NCI-H1436 (cell line): ENCODE measurements at regions not wholly inside any gene's neighbourhood (a gene's known extent, or its start where the extent isn't known, plus 50 kb on each side); places are given as distances from the start of the nearest gene placed in this dataset.

ENCODE experiments used
- DNase-seq: peaks from one replicate; lab custom pipeline; 2025; lab: John Stamatoyannopoulos, UW

GRCh38 chr14:40903709-40904108 lies 703.0 kb upstream of the LRFN5 start:
- no peak for DNase-seq

GRCh38 chr14:40899435-40899834 lies 707.2 kb upstream of the LRFN5 start:
- no peak for DNase-seq

- no peak for DNase-seq
These were observed 711.8 kb upstream of the LRFN5 start for GRCh38 chr14:40894846-40895245.

GRCh38 chr14:40889126-40889525 lies 717.5 kb upstream of the LRFN5 start:
- DNase-seq: no peak

GRCh38 chr14:40887912-40888311 lies 718.8 kb upstream of the LRFN5 start:
- no peak for DNase-seq

- DNase-seq: no peak
These were observed 736.4 kb upstream of the LRFN5 start for GRCh38 chr14:40870252-40870651.

GRCh38 chr14:40859055-40859454 lies 747.6 kb upstream of the LRFN5 start:
- DNase-seq: no peak

GRCh38 chr14:40855343-40855742 lies 751.3 kb upstream of the LRFN5 start:
- no peak for DNase-seq

- no peak for DNase-seq
These were observed 756.5 kb upstream of the LRFN5 start for GRCh38 chr14:40850191-40850590.

- DNase-seq: no peak
These were observed 759.2 kb upstream of the LRFN5 start for GRCh38 chr14:40847480-40847879.

GRCh38 chr14:40842816-40843215 lies 763.9 kb upstream of the LRFN5 start:
- DNase-seq: no peak

- no peak for DNase-seq
These were observed 764.8 kb upstream of the LRFN5 start for GRCh38 chr14:40841886-40842285.

- DNase-seq: no peak
These were observed 768.1 kb upstream of the LRFN5 start for GRCh38 chr14:40838601-40839000.

GRCh38 chr14:40806471-40806870 lies 800.2 kb upstream of the LRFN5 start:
- DNase-seq: no peak

- DNase-seq: no peak
These were observed 810.5 kb upstream of the LRFN5 start for GRCh38 chr14:40796168-40796567.

GRCh38 chr14:40784860-40785259 lies 821.8 kb upstream of the LRFN5 start:
- no peak for DNase-seq

- DNase-seq: no peak
These were observed 844.0 kb upstream of the LRFN5 start for GRCh38 chr14:40762685-40763084.

GRCh38 chr14:40762177-40762576 lies 844.5 kb upstream of the LRFN5 start:
- DNase-seq: no peak

- DNase-seq: no peak
These were observed 846.0 kb upstream of the LRFN5 start for GRCh38 chr14:40760704-40761103.

GRCh38 chr14:40758076-40758475 lies 848.6 kb upstream of the LRFN5 start:
- no peak for DNase-seq

GRCh38 chr14:40757376-40757950 lies 849.2 kb upstream of the LRFN5 start:
- DNase-seq: no peak

- no peak for DNase-seq
These were observed 873.5 kb upstream of the LRFN5 start for GRCh38 chr14:40733206-40733605.

GRCh38 chr14:40727107-40727506 lies 879.6 kb upstream of the LRFN5 start:
- no peak for DNase-seq

GRCh38 chr14:40713387-40713786 lies 893.3 kb upstream of the LRFN5 start:
- DNase-seq: no peak

- no peak for DNase-seq
These were observed 909.4 kb upstream of the LRFN5 start for GRCh38 chr14:40697231-40697630.
